Fibroblast of lung (primary cell): ENCODE measurements at regions not wholly inside any gene's neighbourhood (a gene's known extent, or its start where the extent isn't known, plus 50 kb on each side); places are given as distances from the start of the nearest gene placed in this dataset.

Experiments
- DNase-seq, 2 donors: peaks; one replicate each; pipeline versions ENCODE4 v3.0.0 to v3.0.0-alpha.2; 2010; ENCODE audit warnings: low read depth in 2 of 2
- H2AFZ ChIP-seq: 2 replicates; pipeline ENCODE4 v1.5.1; 2012; ENCODE audit warnings: low read length, control low read depth, inconsistent platforms
- H3K27ac ChIP-seq: 2 replicates; pipeline ENCODE4 v1.5.1; 2011; ENCODE audit warnings: low read length, control low read depth; ENCODE audit not compliant: insufficient read depth
- H3K27me3 ChIP-seq: 2 replicates; pipeline ENCODE4 v1.5.1; 2011; ENCODE audit warnings: mild to moderate bottlenecking, low read length; ENCODE audit not compliant: control insufficient read depth, insufficient read depth
- H3K36me3 ChIP-seq: 2 replicates; pipeline ENCODE4 v1.5.1; 2011; ENCODE audit warnings: low read length; ENCODE audit not compliant: control insufficient read depth, insufficient read depth
- H3K4me1 ChIP-seq: 2 replicates; pipeline ENCODE4 v1.5.1; 2011; ENCODE audit warnings: low read length; ENCODE audit not compliant: control insufficient read depth, insufficient read depth; ENCODE audit errors: extremely low read depth
- H3K4me2 ChIP-seq: 2 replicates; pipeline ENCODE4 v1.5.1; 2011; ENCODE audit warnings: low read length, control low read depth; ENCODE audit not compliant: insufficient read depth; ENCODE audit errors: extremely low read depth
- H3K4me3 ChIP-seq, 4 experiments: fragments of 200-600 bp in 1 of 4; sonication (generic) in 1 of 4; replicated peaks in 1 of 4; 2 replicates each; pipeline ENCODE4 v1.5.1; 2011 to 2016; ENCODE audit warnings: low read length in 4 of 4, low read depth in 3 of 4, mild to moderate bottlenecking in 3 of 4, control low read depth in 2 of 4, inconsistent platforms in 1 of 4, mixed read lengths in 1 of 4; ENCODE audit not compliant: insufficient read depth in 1 of 4; ENCODE audit errors: control extremely low read depth in 1 of 4
- H3K79me2 ChIP-seq: 2 replicates; pipeline ENCODE4 v1.5.1; 2012; ENCODE audit warnings: mild to moderate bottlenecking, low read length, inconsistent platforms; ENCODE audit not compliant: control insufficient read depth, insufficient read depth
- H3K9ac ChIP-seq: 2 replicates; pipeline ENCODE4 v1.5.1; 2011; ENCODE audit warnings: mild to moderate bottlenecking, low read length, control low read depth; ENCODE audit not compliant: insufficient read depth
- H3K9me3 ChIP-seq: 2 replicates; pipeline ENCODE4 v1.5.1; 2012; ENCODE audit warnings: low read depth, low read length; ENCODE audit not compliant: control insufficient read depth, insufficient read depth
- H4K20me1 ChIP-seq: 2 replicates; pipeline ENCODE4 v1.5.1; 2011; ENCODE audit warnings: low read length; ENCODE audit not compliant: control insufficient read depth, insufficient read depth; ENCODE audit errors: extremely low read depth
- EZH2 ChIP-seq: IDR thresholded peaks from 2 replicates; pipeline ENCODE4 v1.5.1; 2012; ENCODE audit warnings: low read length, control low read depth, mild to moderate bottlenecking; ENCODE audit errors: missing control alignments
- TF ChIP-seq, protein P1 (sequence below), 2 donors: IDR thresholded peaks in 1 of 2; conservative IDR thresholded peaks in 1 of 2; 1 replicate in 1 of 2; 2 replicates in 1 of 2; pipeline ENCODE4 v1.5.1; 2011 to 2012; ENCODE audit warnings: low read length in 2 of 2, control low read depth in 1 of 2, inconsistent platforms in 1 of 2, low read depth in 1 of 2, mild to moderate bottlenecking in 1 of 2

DNA sequence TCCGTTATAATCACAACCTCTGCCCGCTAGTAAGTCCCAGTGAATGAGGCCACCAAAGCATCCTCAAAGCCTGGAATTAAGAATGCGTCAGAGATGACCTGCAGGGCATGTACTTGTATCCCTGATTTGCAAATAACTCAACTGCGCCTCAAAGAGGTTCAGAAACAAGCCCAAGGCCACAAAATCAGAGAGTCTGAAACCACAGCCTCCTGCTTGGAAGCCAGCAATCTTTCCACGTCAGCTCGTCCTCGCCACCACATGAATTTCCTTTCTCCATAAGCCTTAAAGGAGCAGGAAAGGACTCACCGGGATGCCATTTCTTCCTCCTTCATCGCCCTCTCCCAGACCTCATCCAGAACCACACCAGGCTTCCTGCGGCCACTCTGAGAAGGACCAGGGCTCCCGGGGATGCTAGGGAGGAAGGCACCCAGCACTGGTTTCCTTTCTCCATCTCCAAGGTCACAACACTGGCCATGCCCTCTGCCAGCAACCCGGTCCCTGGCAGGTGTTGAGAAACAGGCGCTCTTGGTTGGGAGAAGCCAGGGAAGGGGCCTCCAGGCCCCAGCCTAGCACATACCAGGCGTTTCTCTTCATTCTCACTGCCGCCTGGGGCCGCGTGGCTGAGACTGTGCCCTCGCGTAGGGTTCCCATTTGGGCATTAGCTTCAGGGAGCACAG lies 191.2 kb upstream of the DIO3 start:
- no peak overlapping the region for H3K4me3 ChIP-seq

DNA sequence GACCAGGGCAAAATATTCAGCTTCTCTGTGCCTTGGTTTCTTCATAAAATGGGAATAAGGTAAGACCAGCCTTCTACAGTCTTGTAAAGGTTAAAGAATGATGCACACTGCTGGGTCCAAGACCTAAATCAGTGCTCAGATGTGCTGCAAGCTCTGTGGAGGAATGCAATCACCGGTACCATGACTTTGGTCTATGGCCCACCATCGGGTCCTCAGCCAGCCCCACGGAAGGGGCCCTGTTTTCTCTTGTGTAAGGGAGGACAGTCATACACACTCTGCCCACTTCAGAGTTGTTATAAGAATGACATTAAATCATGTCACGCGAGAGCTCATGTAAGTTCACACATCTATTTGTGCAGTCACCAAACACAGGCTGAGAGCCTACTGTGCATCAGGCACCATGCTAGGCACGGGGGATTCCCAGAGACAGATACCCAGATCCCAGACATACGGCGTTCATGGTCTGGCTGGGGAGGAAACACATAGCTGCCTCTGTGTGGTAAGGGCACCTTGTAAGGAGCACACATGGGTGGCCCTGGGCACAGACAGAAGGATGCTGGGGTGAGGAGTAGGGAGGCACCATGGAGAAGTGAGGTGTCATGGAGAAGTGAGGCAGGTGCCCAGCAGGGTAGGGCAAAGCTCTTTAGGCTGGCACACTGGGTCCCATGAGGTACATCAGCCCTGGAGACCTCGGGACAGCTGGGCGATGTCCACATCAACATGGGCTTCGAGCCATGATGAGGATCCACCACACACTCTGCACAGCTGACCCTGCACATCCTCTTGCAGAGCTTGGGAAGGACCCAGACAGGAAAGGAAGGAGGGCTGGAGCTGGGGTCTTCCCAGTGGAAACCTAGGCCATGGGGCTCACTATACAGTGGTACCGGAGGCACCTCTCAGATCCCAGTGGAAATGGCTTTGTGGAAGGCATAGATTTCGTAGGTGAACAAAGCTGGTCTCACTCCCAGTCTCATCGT lies 190.4 kb upstream of the DIO3 start:
- no peaks in the 10 kb centered on the region for H3K9me3 ChIP-seq
- H3K27ac ChIP-seq = no peak overlapping the region

More for the DNA sequence above, 191.2 kb upstream of the DIO3 start:
- H3K4me2 ChIP-seq = no peak overlapping the region
- DNase-seq = peak in 1 of 2 donors; percentile 3
- H3K79me2 ChIP-seq = no peaks in the 10 kb centered on the region
- no peaks in the 10 kb centered on the region for H3K27me3 ChIP-seq
- H3K27ac ChIP-seq = no peak overlapping the region
- H3K36me3 ChIP-seq = no peaks in the 10 kb centered on the region
- no peaks in the 10 kb centered on the region for H4K20me1 ChIP-seq
- no peak overlapping the region for H3K9ac ChIP-seq
- no peaks in the 10 kb centered on the region for H3K4me1 ChIP-seq
- no peaks in the 10 kb centered on the region for H3K9me3 ChIP-seq
- H2AFZ ChIP-seq = no peak overlapping the region
- TF ChIP-seq EZH2 = no peak
- TF ChIP-seq, protein P1, sequence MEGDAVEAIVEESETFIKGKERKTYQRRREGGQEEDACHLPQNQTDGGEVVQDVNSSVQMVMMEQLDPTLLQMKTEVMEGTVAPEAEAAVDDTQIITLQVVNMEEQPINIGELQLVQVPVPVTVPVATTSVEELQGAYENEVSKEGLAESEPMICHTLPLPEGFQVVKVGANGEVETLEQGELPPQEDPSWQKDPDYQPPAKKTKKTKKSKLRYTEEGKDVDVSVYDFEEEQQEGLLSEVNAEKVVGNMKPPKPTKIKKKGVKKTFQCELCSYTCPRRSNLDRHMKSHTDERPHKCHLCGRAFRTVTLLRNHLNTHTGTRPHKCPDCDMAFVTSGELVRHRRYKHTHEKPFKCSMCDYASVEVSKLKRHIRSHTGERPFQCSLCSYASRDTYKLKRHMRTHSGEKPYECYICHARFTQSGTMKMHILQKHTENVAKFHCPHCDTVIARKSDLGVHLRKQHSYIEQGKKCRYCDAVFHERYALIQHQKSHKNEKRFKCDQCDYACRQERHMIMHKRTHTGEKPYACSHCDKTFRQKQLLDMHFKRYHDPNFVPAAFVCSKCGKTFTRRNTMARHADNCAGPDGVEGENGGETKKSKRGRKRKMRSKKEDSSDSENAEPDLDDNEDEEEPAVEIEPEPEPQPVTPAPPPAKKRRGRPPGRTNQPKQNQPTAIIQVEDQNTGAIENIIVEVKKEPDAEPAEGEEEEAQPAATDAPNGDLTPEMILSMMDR (conservative IDR thresholded peaks at IDR 0.05 in 1 of 2, IDR thresholded peaks at IDR 0.05 in 1 of 2; ENCODE audit: low read depth in 1 of 2, low read length in 2 of 2) = no peak

More for the DNA sequence above, 190.4 kb upstream of the DIO3 start:
- H3K4me3 ChIP-seq = no peak overlapping the region
- H3K4me2 ChIP-seq = no peak overlapping the region
- H3K9ac ChIP-seq = no peak overlapping the region
- no peak for TF ChIP-seq EZH2
- TF ChIP-seq, protein P1 (conservative IDR thresholded peaks at IDR 0.05 in 1 of 2, IDR thresholded peaks at IDR 0.05 in 1 of 2; ENCODE audit: low read depth in 1 of 2, low read length in 2 of 2) = no peak
- H3K79me2 ChIP-seq = no peaks in the 10 kb centered on the region
- H3K27me3 ChIP-seq = no peaks in the 10 kb centered on the region
- no peaks in the 10 kb centered on the region for H3K36me3 ChIP-seq
- no peaks in the 10 kb centered on the region for H3K4me1 ChIP-seq
- DNase-seq = no peak
- H4K20me1 ChIP-seq = no peaks in the 10 kb centered on the region
- H2AFZ ChIP-seq = no peak overlapping the region
